Naive thymus-derived CD4-positive, alpha-beta T cell (primary cell): ENCODE measurements at regions not wholly inside any gene's neighbourhood (a gene's known extent, or its start where the extent isn't known, plus 50 kb on each side); places are given as distances from the start of the nearest gene placed in this dataset.

ENCODE experiments used
- ATAC-seq: fragments of 150-1000 bp; cut with Tn5 transposase; 2 replicates; pipeline ENCODE4 v1.10.0; 2021; ENCODE audit warnings: mild to moderate bottlenecking, moderate library complexity
- CTCF ChIA-PET: fragments of 350-600 bp; sonication (Branson Sonifier 250); formaldehyde crosslinking; loops from one replicate; lab custom pipeline; 2021; ENCODE audit warnings: antibody characterized with exemption; lab: Charles Lee
- POLR2A ChIA-PET: fragments of 350-600 bp; sonication (Branson Sonifier 250); formaldehyde crosslinking; loops from one replicate; lab custom pipeline; 2021; ENCODE audit warnings: antibody characterized with exemption, inconsistent platforms; lab: Charles Lee
- DNase-seq, 9 donors: peaks; one replicate each; pipeline versions ENCODE4 v3.0.0 to v3.0.0-alpha.2; 2020 to 2022; ENCODE audit warnings: mixed read lengths in 1 of 9
- H3K27ac ChIP-seq: one replicate; pipeline ENCODE4 v1.7.0; 2013; ENCODE audit warnings: mild to moderate bottlenecking, low read depth, low read length, moderate library complexity
- H3K27me3 ChIP-seq, 2 donors: one replicate each; pipeline ENCODE4 v1.7.0; 2013; ENCODE audit warnings: low read length in 2 of 2, mild to moderate bottlenecking in 2 of 2, moderate library complexity in 2 of 2; ENCODE audit not compliant: control insufficient read depth in 2 of 2, insufficient read depth in 2 of 2
- H3K36me3 ChIP-seq, 3 experiments: 1 replicate in 2 of 3; 2 replicates in 1 of 3; pipeline ENCODE4 v1.7.0; 2013; ENCODE audit warnings: low read length in 3 of 3, mild to moderate bottlenecking in 3 of 3, moderate library complexity in 1 of 3; ENCODE audit not compliant: insufficient read depth in 3 of 3, control insufficient read depth in 2 of 3
- H3K4me1 ChIP-seq, 2 donors: one replicate each; pipeline ENCODE4 v1.7.0; 2013; ENCODE audit warnings: low read length in 2 of 2, mild to moderate bottlenecking in 2 of 2, moderate library complexity in 1 of 2; ENCODE audit not compliant: control insufficient read depth in 2 of 2, insufficient read depth in 2 of 2
- H3K4me3 ChIP-seq: 2 replicates; pipeline ENCODE4 v1.7.0; 2013; ENCODE audit warnings: mild to moderate bottlenecking, low read length
- H3K9me3 ChIP-seq, 3 experiments: 1 replicate in 2 of 3; 2 replicates in 1 of 3; pipeline ENCODE4 v1.7.0; 2013; ENCODE audit warnings: low read length in 3 of 3; ENCODE audit not compliant: control insufficient read depth in 2 of 3
- H3K27ac Mint-ChIP-seq, 9 donors: one replicate each; pipeline ENCODE4 v1.8.0; 2020 to 2022; ENCODE audit warnings: mixed read lengths in 9 of 9, mild to moderate bottlenecking in 8 of 9, moderate library complexity in 5 of 9, inconsistent platforms in 2 of 9
- H3K27me3 Mint-ChIP-seq, 5 donors: one replicate each; pipeline ENCODE4 v1.8.0; 2021 to 2022; ENCODE audit warnings: mixed read lengths in 5 of 5, mild to moderate bottlenecking in 1 of 5
- H3K36me3 Mint-ChIP-seq, 5 donors: one replicate each; pipeline ENCODE4 v1.8.0; 2020 to 2022; ENCODE audit warnings: mixed read lengths in 5 of 5, mild to moderate bottlenecking in 3 of 5, inconsistent platforms in 1 of 5
- H3K4me1 Mint-ChIP-seq, 7 donors: one replicate each; pipeline ENCODE4 v1.8.0; 2020 to 2022; ENCODE audit warnings: mixed read lengths in 7 of 7, mild to moderate bottlenecking in 3 of 7, inconsistent platforms in 1 of 7
- H3K4me3 Mint-ChIP-seq, 10 donors: one replicate each; pipeline ENCODE4 v1.8.0; 2020 to 2022; ENCODE audit warnings: mild to moderate bottlenecking in 10 of 10, mixed read lengths in 10 of 10, moderate library complexity in 6 of 10, inconsistent platforms in 2 of 10
- H3K9me3 Mint-ChIP-seq, 11 donors: one replicate each; pipeline ENCODE4 v1.8.0; 2020 to 2022; ENCODE audit warnings: mixed read lengths in 11 of 11, mild to moderate bottlenecking in 4 of 11, inconsistent platforms in 1 of 11, moderate library complexity in 1 of 11
- intact Hi-C, 2 donors: fragments of 100-400 bp; cut with micrococcal nuclease; formaldehyde crosslinking; loops; one replicate each; pipeline ENCODE4 v1.15.1; 2023

GRCh38 chr13:82898586-82898985 lies 983.7 kb downstream of the SLITRK1 start:
- ATAC-seq: no peak

GRCh38 chr13:82879921-82880320 lies 1002.4 kb downstream of the SLITRK1 start:
- no peaks in the 10 kb centered on the region for H3K4me1 ChIP-seq
- ATAC-seq (no peak), DNase-seq (no peak)
- H3K36me3 ChIP-seq: no peaks in the 10 kb centered on the region
- CTCF ChIA-PET: no interaction called here
- Mint-ChIP-seq H3K36me3 (no peaks in the 10 kb centered on the region), H3K9me3 (peaks cover 0 to 14% (median 5%) of the 10 kb centered on the region in 11 donors), H3K4me3 (no peak overlapping the region), H3K27me3 (no peaks in the 10 kb centered on the region), H3K4me1 (no peaks in the 10 kb centered on the region), H3K27ac (no peak overlapping the region)
- H3K4me3 ChIP-seq: no peak overlapping the region
- no peaks in the 10 kb centered on the region for H3K9me3 ChIP-seq
- intact Hi-C loops: no loop called here
- H3K27me3 ChIP-seq: no peaks in the 10 kb centered on the region
- no peak overlapping the region for H3K27ac ChIP-seq
- POLR2A ChIA-PET: no interaction called here

More at GRCh38 chr13:82898586-82898985, 983.7 kb downstream of the SLITRK1 start:
- no peaks in the 10 kb centered on the region for H3K27me3 ChIP-seq
- H3K9me3 ChIP-seq: no peaks in the 10 kb centered on the region
- no peak overlapping the region for H3K4me3 Mint-ChIP-seq
- no peak overlapping the region for H3K27ac ChIP-seq
- H3K4me1 ChIP-seq: no peaks in the 10 kb centered on the region
- intact Hi-C loops: no loop called here
- no peaks in the 10 kb centered on the region for H3K27me3 Mint-ChIP-seq
- peaks cover 0 to 19% (median 2%) of the 10 kb centered on the region in 11 donors for H3K9me3 Mint-ChIP-seq
- no peak for DNase-seq
- H3K4me1 Mint-ChIP-seq: no peaks in the 10 kb centered on the region
- ChIA-PET POLR2A (no interaction called here), CTCF (no interaction called here)
- no peaks in the 10 kb centered on the region for H3K36me3 Mint-ChIP-seq
- H3K36me3 ChIP-seq: no peaks in the 10 kb centered on the region
- H3K4me3 ChIP-seq: no peak overlapping the region
- no peak overlapping the region for H3K27ac Mint-ChIP-seq

GRCh38 chr13:82878536-82878935 lies 1003.7 kb downstream of the SLITRK1 start:
- Histone ChIP-seq H3K9me3 (no peaks in the 10 kb centered on the region), H3K27ac (no peak overlapping the region), H3K27me3 (no peaks in the 10 kb centered on the region), H3K4me3 (no peak overlapping the region), H3K4me1 (no peaks in the 10 kb centered on the region), H3K36me3 (no peaks in the 10 kb centered on the region)
- CTCF ChIA-PET: no interaction called here
- Mint-ChIP-seq H3K4me3 (no peak overlapping the region), H3K36me3 (no peaks in the 10 kb centered on the region), H3K9me3 (peaks cover 0 to 14% (median 6%) of the 10 kb centered on the region in 11 donors), H3K27me3 (no peaks in the 10 kb centered on the region), H3K27ac (no peak overlapping the region), H3K4me1 (no peaks in the 10 kb centered on the region)
- DNase-seq (no peak), ATAC-seq (no peak)
- intact Hi-C loops: no loop called here
- POLR2A ChIA-PET: no interaction called here

- H3K9me3 ChIP-seq: no peaks in the 10 kb centered on the region
- H3K4me1 ChIP-seq: no peaks in the 10 kb centered on the region
- H3K4me3 Mint-ChIP-seq: no peak overlapping the region
- no peaks in the 10 kb centered on the region for H3K4me1 Mint-ChIP-seq
- no peak overlapping the region for H3K4me3 ChIP-seq
- peaks cover 0 to 11% (median 3%) of the 10 kb centered on the region in 11 donors for H3K9me3 Mint-ChIP-seq
- H3K27me3 Mint-ChIP-seq: no peaks in the 10 kb centered on the region
- H3K36me3 Mint-ChIP-seq: no peaks in the 10 kb centered on the region
- no peak overlapping the region for H3K27ac ChIP-seq
- intact Hi-C loops: no loop called here
- H3K27me3 ChIP-seq: no peaks in the 10 kb centered on the region
- CTCF ChIA-PET: no interaction called here
- DNase-seq: no peak
- no peaks in the 10 kb centered on the region for H3K36me3 ChIP-seq
- ATAC-seq: no peak
- POLR2A ChIA-PET: no interaction called here
- H3K27ac Mint-ChIP-seq: no peak overlapping the region
Observed at GRCh38 chr13:82867284-82867683, 1015.0 kb downstream of the SLITRK1 start.

- Histone ChIP-seq H3K27ac (no peak overlapping the region), H3K27me3 (no peaks in the 10 kb centered on the region), H3K4me3 (no peak overlapping the region), H3K9me3 (peaks cover 0 to 5% (median 0%) of the 10 kb centered on the region in 3 experiments), H3K36me3 (no peaks in the 10 kb centered on the region), H3K4me1 (no peaks in the 10 kb centered on the region)
- H3K4me1 Mint-ChIP-seq: no peaks in the 10 kb centered on the region
- H3K27me3 Mint-ChIP-seq: no peaks in the 10 kb centered on the region
- no peak overlapping the region for H3K27ac Mint-ChIP-seq
- ChIA-PET CTCF (no interaction called here), POLR2A (no interaction called here)
- intact Hi-C loops: no loop called here
- peaks cover 0 to 17% (median 6%) of the 10 kb centered on the region in 11 donors for H3K9me3 Mint-ChIP-seq
- no peak overlapping the region for H3K4me3 Mint-ChIP-seq
- H3K36me3 Mint-ChIP-seq: no peaks in the 10 kb centered on the region
- no peak for ATAC-seq
- DNase-seq: no peak
Observed at GRCh38 chr13:82850644-82851043, 1031.6 kb downstream of the SLITRK1 start.

GRCh38 chr13:82848766-82849165 lies 1033.5 kb downstream of the SLITRK1 start:
- CTCF ChIA-PET: no interaction called here
- H3K27me3 ChIP-seq: no peaks in the 10 kb centered on the region
- Mint-ChIP-seq H3K36me3 (no peaks in the 10 kb centered on the region), H3K4me3 (no peak overlapping the region), H3K27ac (no peak overlapping the region), H3K9me3 (peaks cover 0 to 21% (median 10%) of the 10 kb centered on the region in 11 donors), H3K4me1 (no peaks in the 10 kb centered on the region), H3K27me3 (no peaks in the 10 kb centered on the region)
- POLR2A ChIA-PET: no interaction called here
- H3K9me3 ChIP-seq: peaks cover 0 to 5% (median 0%) of the 10 kb centered on the region in 3 experiments
- H3K4me3 ChIP-seq: no peak overlapping the region
- no peaks in the 10 kb centered on the region for H3K4me1 ChIP-seq
- no peak for DNase-seq
- no peak for ATAC-seq
- H3K27ac ChIP-seq: no peak overlapping the region
- intact Hi-C loops: no loop called here
- H3K36me3 ChIP-seq: no peaks in the 10 kb centered on the region

GRCh38 chr13:82847595-82847994 lies 1034.7 kb downstream of the SLITRK1 start:
- POLR2A ChIA-PET: no interaction called here
- no peaks in the 10 kb centered on the region for H3K4me1 Mint-ChIP-seq
- DNase-seq: no peak

More at GRCh38 chr13:82847595-82847994, 1034.7 kb downstream of the SLITRK1 start:
- Mint-ChIP-seq H3K36me3 (no peaks in the 10 kb centered on the region), H3K27me3 (no peaks in the 10 kb centered on the region), H3K4me3 (no peak overlapping the region), H3K27ac (no peak overlapping the region), H3K9me3 (peaks cover 0 to 21% (median 12%) of the 10 kb centered on the region in 11 donors)
- Histone ChIP-seq H3K27me3 (no peaks in the 10 kb centered on the region), H3K9me3 (peaks cover 0 to 5% (median 0%) of the 10 kb centered on the region in 3 experiments), H3K4me3 (no peak overlapping the region), H3K36me3 (no peaks in the 10 kb centered on the region), H3K4me1 (no peaks in the 10 kb centered on the region), H3K27ac (no peak overlapping the region)
- CTCF ChIA-PET: no interaction called here
- intact Hi-C loops: no loop called here
- no peak for ATAC-seq
